Subcutaneous abdominal adipose tissue (tissue), 5 donors: ENCODE measurements at regions not wholly inside any gene's neighbourhood (a gene's known extent, or its start where the extent isn't known, plus 50 kb on each side); places are given as distances from the start of the nearest gene placed in this dataset.

Experiments
- H3K27ac ChIP-seq: one replicate; pipeline ENCODE4 v1.7.0; 2013; ENCODE audit warnings: low read depth, mild to moderate bottlenecking, inconsistent platforms, low read length, moderate library complexity
- H3K27me3 ChIP-seq, 5 donors: one replicate each; pipeline ENCODE4 v1.7.0; 2013; ENCODE audit warnings: low read length in 5 of 5, inconsistent platforms in 1 of 5; ENCODE audit not compliant: control insufficient read depth in 5 of 5, insufficient read depth in 4 of 5
- H3K36me3 ChIP-seq, 5 donors: one replicate each; pipeline ENCODE4 v1.7.0; 2013; ENCODE audit warnings: low read length in 5 of 5; ENCODE audit not compliant: control insufficient read depth in 5 of 5, insufficient read depth in 5 of 5
- H3K4me1 ChIP-seq, 5 donors: one replicate each; pipeline ENCODE4 v1.7.0; 2013; ENCODE audit warnings: low read length in 5 of 5, mild to moderate bottlenecking in 3 of 5, moderate library complexity in 1 of 5; ENCODE audit not compliant: control insufficient read depth in 5 of 5, insufficient read depth in 5 of 5
- H3K4me3 ChIP-seq, 5 donors: one replicate each; pipeline ENCODE4 v1.7.0; 2013; ENCODE audit warnings: low read length in 5 of 5, low read depth in 1 of 5
- H3K9ac ChIP-seq, 5 donors: one replicate each; pipeline ENCODE4 v1.7.0; 2013; ENCODE audit warnings: low read length in 5 of 5, mild to moderate bottlenecking in 4 of 5, moderate library complexity in 3 of 5
- H3K9me3 ChIP-seq, 5 donors: one replicate each; pipeline ENCODE4 v1.7.0; 2013; ENCODE audit warnings: low read length in 5 of 5; ENCODE audit not compliant: control insufficient read depth in 5 of 5
- donor health status: healthy.
- donor health status: healthy.
- donor health status: healthy.
- donor health status: healthy.
- donor health status: healthy.

GRCh38 chr1:239186487-239186886 is 199.9 kb upstream of the CHRM3 start:
- Histone ChIP-seq H3K4me3 (no peak overlapping the region), H3K4me1 (peaks cover 0 to 4% (median 0%) of the 10 kb centered on the region in 5 donors), H3K27me3 (no peaks in the 10 kb centered on the region), H3K27ac (no peak overlapping the region), H3K36me3 (no peaks in the 10 kb centered on the region), H3K9me3 (no peaks in the 10 kb centered on the region), H3K9ac (no peak overlapping the region)

GRCh38 chr1:239185245-239185619 is 201.1 kb upstream of the CHRM3 start:
- Histone ChIP-seq H3K27me3 (no peaks in the 10 kb centered on the region), H3K36me3 (no peaks in the 10 kb centered on the region), H3K9ac (no peak overlapping the region), H3K9me3 (no peaks in the 10 kb centered on the region), H3K4me3 (no peak overlapping the region), H3K27ac (no peak overlapping the region), H3K4me1 (peaks cover 0 to 4% (median 0%) of the 10 kb centered on the region in 5 donors)

- Histone ChIP-seq H3K9ac (no peak overlapping the region), H3K27ac (no peak overlapping the region), H3K36me3 (no peaks in the 10 kb centered on the region), H3K4me3 (no peak overlapping the region), H3K4me1 (peaks cover 0 to 4% (median 0%) of the 10 kb centered on the region in 5 donors), H3K9me3 (no peaks in the 10 kb centered on the region), H3K27me3 (no peaks in the 10 kb centered on the region)
Measured at GRCh38 chr1:239184561-239185244, 201.7 kb upstream of the CHRM3 start.

GRCh38 chr1:239178961-239179360 is 207.4 kb upstream of the CHRM3 start:
- Histone ChIP-seq H3K36me3 (no peaks in the 10 kb centered on the region), H3K27ac (no peak overlapping the region), H3K4me3 (no peak overlapping the region), H3K4me1 (no peaks in the 10 kb centered on the region), H3K9ac (no peak overlapping the region), H3K27me3 (no peaks in the 10 kb centered on the region), H3K9me3 (no peaks in the 10 kb centered on the region)

GRCh38 chr1:239174880-239175279 is 211.5 kb upstream of the CHRM3 start:
- H3K36me3 ChIP-seq: no peaks in the 10 kb centered on the region
- no peak overlapping the region for H3K27ac ChIP-seq
- H3K4me1 ChIP-seq: no peaks in the 10 kb centered on the region
- H3K27me3 ChIP-seq: no peaks in the 10 kb centered on the region
- no peak overlapping the region for H3K9ac ChIP-seq
- H3K9me3 ChIP-seq: peaks cover 0 to 6% (median 0%) of the 10 kb centered on the region in 5 donors
- H3K4me3 ChIP-seq: no peak overlapping the region

GRCh38 chr1:239170828-239171227 is 215.5 kb upstream of the CHRM3 start:
- H3K27ac ChIP-seq: no peak overlapping the region

GRCh38 chr1:239169276-239169675 is 217.1 kb upstream of the CHRM3 start:
- no peaks in the 10 kb centered on the region for H3K27me3 ChIP-seq
- no peak overlapping the region for H3K27ac ChIP-seq
- no peak overlapping the region for H3K4me3 ChIP-seq
- no peaks in the 10 kb centered on the region for H3K4me1 ChIP-seq
- H3K36me3 ChIP-seq: no peaks in the 10 kb centered on the region
- H3K9me3 ChIP-seq: peaks cover 0 to 20% (median 15%) of the 10 kb centered on the region in 5 donors
- no peak overlapping the region for H3K9ac ChIP-seq

More at GRCh38 chr1:239170828-239171227, 215.5 kb upstream of the CHRM3 start:
- Histone ChIP-seq H3K36me3 (no peaks in the 10 kb centered on the region), H3K27me3 (no peaks in the 10 kb centered on the region), H3K9ac (no peak overlapping the region), H3K4me1 (no peaks in the 10 kb centered on the region), H3K9me3 (peaks cover 0 to 20% (median 15%) of the 10 kb centered on the region in 5 donors), H3K4me3 (no peak overlapping the region)

GRCh38 chr1:239164451-239165180 is 221.8 kb upstream of the CHRM3 start:
- Histone ChIP-seq H3K9ac (no peak overlapping the region), H3K36me3 (no peaks in the 10 kb centered on the region), H3K4me1 (no peaks in the 10 kb centered on the region), H3K4me3 (no peak overlapping the region), H3K9me3 (peaks cover 0 to 15% (median 11%) of the 10 kb centered on the region in 5 donors), H3K27me3 (no peaks in the 10 kb centered on the region), H3K27ac (no peak overlapping the region)

GRCh38 chr1:239155466-239156091 is 230.8 kb upstream of the CHRM3 start:
- Histone ChIP-seq H3K27me3 (no peaks in the 10 kb centered on the region), H3K36me3 (no peaks in the 10 kb centered on the region), H3K9me3 (no peaks in the 10 kb centered on the region), H3K9ac (no peak overlapping the region), H3K4me1 (no peaks in the 10 kb centered on the region), H3K27ac (no peak overlapping the region), H3K4me3 (no peak overlapping the region)

GRCh38 chr1:239151937-239152336 is 234.4 kb upstream of the CHRM3 start:
- Histone ChIP-seq H3K4me3 (no peak overlapping the region), H3K27me3 (no peaks in the 10 kb centered on the region), H3K9ac (no peak overlapping the region), H3K27ac (no peak overlapping the region), H3K4me1 (no peaks in the 10 kb centered on the region), H3K36me3 (no peaks in the 10 kb centered on the region), H3K9me3 (no peaks in the 10 kb centered on the region)
